ENCODE measurements at regions not wholly inside any gene's neighbourhood (a gene's known extent, or its start where the extent isn't known, plus 50 kb on each side); places are given as distances from the start of the nearest gene placed in this dataset.

GRCh38 chr1:229184066-229184465 lies 86.8 kb upstream of the RAB4A start:
- no peak for DNase-seq (ENCODE audit: low read depth)

DNA sequence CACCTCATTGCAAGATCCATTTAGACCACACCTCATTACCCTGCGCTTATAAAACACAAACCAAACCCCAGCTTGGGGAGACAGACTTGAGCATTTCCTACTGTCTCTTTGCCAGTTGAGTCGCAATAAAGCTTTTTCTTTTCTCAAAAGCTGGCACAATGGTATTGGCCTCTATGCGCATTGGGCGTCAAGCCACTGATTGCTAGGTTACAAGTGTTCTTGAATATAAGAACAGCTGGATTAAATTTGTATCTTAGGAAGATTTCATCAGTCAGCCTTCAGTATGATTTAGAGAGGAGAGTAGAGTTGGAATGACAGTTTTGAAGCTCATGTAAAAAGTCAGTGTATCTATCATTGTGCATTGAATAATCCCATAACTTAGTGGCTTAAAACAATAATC lies 84.9 kb upstream of the RAB4A start:
- DNase-seq (ENCODE audit: low read depth) = no peak

DNA sequence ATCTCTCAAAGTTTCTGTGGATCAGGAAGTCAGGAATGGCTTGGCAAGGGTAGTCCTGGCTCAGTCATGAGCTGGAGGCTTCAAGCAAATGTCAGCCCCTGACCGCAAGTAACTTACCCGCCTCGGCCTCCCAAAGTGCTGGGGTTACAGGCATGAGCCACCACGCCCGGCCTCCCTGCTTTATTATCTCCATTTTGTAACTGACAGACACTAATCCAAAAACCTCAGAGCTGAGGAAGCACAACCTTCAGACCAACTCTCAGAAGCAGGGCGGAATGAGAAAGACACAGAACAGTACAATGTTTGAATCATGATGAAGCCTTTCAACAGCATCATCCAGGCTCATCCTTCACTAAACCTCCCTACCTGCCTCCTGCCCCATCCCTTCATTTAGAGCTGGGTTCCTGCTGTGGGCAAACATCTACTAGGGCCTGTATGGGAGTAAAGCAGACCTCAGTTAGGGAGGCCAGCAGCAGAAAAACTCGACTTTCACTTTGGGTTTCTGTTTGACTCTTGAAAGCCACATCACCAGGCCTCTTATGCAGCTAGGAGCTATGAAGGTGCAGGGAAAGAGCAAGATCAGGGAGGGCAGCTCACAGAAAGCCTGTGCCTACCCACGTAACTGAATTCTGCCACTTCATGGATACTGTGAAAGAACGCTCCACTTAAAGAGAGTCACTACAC lies 84.4 kb upstream of the RAB4A start:
- no peak for DNase-seq (ENCODE audit: low read depth)

GRCh38 chr1:229190057-229190575 lies 80.8 kb upstream of the RAB4A start:
- no peak for DNase-seq (ENCODE audit: low read depth)

- no peak for DNase-seq (ENCODE audit: low read depth)
Observed at GRCh38 chr1:229191066-229191674, 79.7 kb upstream of the RAB4A start.

- no peak for DNase-seq (ENCODE audit: low read depth)
Observed at GRCh38 chr1:229192031-229192430, 78.9 kb upstream of the RAB4A start.

GRCh38 chr1:229192853-229193252 lies 78.1 kb upstream of the RAB4A start:
- no peak for DNase-seq (ENCODE audit: low read depth)

DNA sequence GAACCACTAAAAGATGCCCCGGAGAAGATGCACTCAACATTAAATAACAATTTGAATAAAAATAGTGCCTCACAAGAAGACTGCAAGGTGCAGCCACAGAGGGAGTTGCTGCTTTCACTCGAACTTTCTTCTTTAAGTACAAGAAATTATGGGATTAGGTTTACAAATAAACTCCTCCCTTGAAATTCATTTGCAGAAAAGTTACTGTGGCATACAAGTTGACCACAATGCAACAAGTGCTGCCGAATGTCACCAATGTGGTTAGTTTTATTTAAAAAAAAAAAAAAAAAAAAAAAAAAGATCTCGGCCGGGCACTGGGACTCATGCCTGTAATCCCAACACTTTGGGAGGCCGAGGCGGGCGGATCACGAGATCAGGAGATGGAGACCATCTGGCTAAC lies 76.8 kb upstream of the RAB4A start:
- no peak for DNase-seq (ENCODE audit: low read depth)

DNA sequence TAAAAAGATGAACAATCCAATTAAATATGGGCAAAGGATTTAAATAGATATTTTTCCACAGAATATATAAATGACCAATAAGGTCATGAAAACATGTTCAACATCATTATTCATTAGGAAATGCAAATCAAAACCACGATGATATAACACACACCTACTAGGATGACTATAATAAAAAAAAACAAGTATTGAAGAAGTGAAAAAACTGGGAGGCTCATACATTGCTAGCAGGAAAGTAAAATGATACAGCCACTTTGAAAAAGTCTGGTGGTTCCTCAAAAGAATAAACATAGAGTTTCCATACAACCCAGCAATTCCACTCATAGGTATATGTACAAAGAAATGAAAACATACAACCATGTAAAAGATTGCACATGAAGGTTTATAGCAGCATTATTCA lies 75.7 kb upstream of the RAB4A start:
- no peak for DNase-seq (ENCODE audit: low read depth)

DNA sequence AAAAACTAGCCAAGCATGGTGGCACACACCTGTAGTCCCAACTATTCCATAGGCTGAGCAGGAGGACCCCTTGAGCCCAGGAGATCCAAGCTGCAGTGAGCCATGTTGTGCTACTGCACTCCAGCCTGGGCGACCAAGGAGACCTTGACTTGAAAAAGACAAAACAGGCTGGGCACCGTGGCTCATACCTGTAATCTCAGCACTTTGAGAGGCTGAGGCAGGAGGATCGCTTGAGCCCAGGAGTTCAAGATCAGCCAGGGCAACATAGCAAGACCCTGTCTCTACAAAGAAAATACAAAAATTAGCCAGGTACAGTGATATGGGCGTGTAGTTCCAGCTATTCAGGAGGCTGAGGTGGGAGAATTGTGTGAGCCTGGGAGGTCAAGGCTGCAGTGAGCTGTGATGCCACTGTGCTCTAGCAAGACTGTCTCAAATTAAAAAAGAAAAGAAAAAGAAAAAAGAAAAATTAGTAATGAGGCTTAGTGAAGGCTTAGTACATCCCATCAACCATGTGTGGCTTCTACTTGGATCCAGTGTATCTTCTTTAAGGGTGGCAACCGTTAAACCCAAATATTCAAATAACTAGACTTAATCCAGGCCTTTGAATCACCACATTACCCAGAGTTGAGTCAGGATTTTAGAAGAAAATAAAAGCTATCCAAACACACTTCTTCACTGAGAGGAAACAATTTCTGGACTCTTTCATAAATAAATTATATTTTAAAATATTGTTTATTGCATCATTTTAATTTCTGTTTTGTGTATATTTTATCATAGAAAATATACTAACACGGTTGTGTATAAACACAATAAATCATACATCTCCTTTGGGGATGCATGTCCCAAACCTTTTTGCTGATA lies 74.3 kb upstream of the RAB4A start:
- no peak for DNase-seq (ENCODE audit: low read depth)

GRCh38 chr1:229197265-229197585 lies 73.7 kb upstream of the RAB4A start:
- no peak for DNase-seq (ENCODE audit: low read depth)

- DNase-seq (ENCODE audit: low read depth) = no peak
Observed at GRCh38 chr1:229199261-229200243, 71.4 kb upstream of the RAB4A start.

DNA sequence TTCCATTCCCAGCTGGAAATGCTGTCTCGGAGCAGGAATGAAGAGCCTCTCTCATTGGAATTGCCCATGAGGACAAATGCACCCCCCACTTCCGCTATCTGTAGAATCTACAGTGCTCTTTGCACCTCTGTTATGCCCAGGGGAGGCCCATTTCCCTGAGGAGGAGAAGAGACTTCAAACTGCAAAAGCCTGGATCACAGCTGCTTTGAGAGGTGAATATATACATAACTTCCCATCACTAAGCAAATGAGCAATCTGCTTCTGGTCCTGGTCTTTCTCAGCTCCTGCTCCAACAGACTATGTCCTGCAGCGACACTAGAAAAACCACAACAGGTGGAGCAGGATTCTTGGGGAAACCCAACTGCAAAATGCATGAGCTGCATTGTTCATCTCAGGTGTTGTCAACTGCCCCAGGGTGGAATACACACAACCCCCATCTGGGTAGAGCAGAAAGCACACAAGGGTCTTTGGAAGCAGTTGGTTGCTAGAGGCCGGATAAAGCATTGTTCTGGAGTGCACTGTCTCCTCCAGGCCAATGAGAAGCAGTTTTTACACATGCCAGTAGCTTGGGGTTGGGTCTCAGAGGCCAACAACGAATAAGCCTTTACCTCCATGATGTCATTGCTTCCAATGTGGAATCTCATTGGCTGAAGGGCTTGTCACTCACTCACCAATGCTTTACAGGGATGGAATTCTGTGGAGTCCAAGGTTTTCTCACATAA lies 67.7 kb upstream of the RAB4A start:
- DNase-seq (ENCODE audit: low read depth) = no peak

- no peak for DNase-seq (ENCODE audit: low read depth)
Observed at GRCh38 chr1:229203991-229204632, 66.8 kb upstream of the RAB4A start.

GRCh38 chr1:229204921-229205777 lies 65.8 kb upstream of the RAB4A start:
- DNase-seq (ENCODE audit: low read depth) = no peak

- no peak for DNase-seq (ENCODE audit: low read depth)
Observed at GRCh38 chr1:229205854-229206253, 65.1 kb upstream of the RAB4A start.

DNA sequence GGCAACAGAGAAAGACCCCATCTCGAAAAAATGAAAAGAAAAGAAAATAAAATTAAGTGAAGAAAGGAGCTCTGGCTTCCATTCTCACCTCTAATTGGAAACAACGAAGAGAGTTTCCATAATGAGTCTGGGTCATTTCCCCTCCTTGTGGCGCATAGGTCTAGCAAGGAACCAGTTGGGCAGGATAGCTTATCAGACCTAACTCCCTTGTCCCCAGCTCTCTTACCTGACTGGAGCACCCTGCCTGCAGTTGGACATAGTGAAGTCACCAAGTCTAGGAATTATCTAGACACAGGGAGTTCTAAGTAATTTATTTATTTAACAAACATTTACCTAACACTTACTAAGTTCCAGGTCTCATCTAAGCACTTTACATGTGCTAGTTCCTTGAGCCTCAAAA lies 63.0 kb upstream of the RAB4A start:
- DNase-seq (ENCODE audit: low read depth) = no peak

- no peak for DNase-seq (ENCODE audit: low read depth)
Observed at GRCh38 chr1:229208481-229208880, 62.4 kb upstream of the RAB4A start.

- DNase-seq (ENCODE audit: low read depth) = no peak
Observed at GRCh38 chr1:229209386-229209785, 61.5 kb upstream of the RAB4A start.

DNA sequence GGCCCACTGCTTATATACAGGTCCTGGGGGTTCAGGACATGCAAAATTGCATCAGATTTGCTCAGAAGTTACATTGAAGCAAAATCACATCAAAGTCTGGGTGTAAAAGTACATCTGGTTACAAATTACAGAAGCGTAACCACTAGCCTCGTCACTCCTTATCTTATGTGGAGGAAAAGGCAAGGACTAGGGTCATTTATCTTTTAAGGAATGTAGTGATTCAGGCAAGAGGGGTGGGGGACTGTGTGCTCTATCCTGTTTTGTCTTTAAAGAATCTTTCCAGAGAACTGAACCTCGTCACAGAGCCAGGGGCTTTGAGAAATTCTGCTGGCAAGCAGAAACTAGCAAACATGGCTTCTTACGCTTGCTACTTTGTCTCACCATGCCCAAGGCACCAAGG lies 61.1 kb upstream of the RAB4A start:
- DNase-seq (ENCODE audit: low read depth) = no peak
